ENCODE measurements at regions not wholly inside any gene's neighbourhood (a gene's known extent, or its start where the extent isn't known, plus 50 kb on each side); places are given as distances from the start of the nearest gene placed in this dataset.

DNA sequence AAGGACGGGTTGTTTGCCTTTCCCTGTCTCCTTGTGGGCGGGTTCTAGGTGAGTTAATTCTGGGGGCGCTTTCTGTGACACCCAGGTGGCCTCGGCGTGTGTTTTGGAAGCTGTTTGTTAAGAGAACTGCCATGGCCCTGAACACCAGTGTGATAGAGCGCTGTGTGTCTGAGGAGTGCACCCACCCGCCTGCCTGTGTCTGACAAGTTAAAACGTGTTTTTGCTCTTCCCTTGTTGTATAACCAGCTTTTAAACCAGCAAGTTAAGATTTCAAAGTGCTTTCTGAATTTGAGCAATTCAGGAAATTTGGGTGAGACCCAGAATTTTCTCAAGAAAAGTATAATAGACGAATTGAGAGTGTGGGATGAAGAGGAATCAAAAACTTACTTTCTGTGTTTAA is 55.2 kb upstream of the HGFAC start:
- ATAC-seq (no peak), DNase-seq (peak in 1 of 3 donors; percentile 43)
- intact Hi-C loops (cut with DNase I) = no loop called here
- Histone ChIP-seq H3K27me3 (no peaks in the 10 kb centered on the region), H3K36me3 (peaks cover 0 to 5% (median 0%) of the 10 kb centered on the region in 4 donors), H3K9me3 (no peaks in the 10 kb centered on the region), H3K4me1 (peaks cover 0 to 12% (median 2%) of the 10 kb centered on the region in 4 donors), H3K4me3 (peak overlapping the region in 1 of 3 donors; percentile 65), H3K27ac (peak overlapping the region; percentile 81 to 90 (median 87))
- 49% methylated on average over 5 of the region's 9 CpGs for WGBS (ENCODE audit: insufficient coverage, low coverage, low lambda C conversion rate, missing lambda C conversion rate)
- no peak for TF ChIP-seq POLR2A (IDR thresholded peaks at IDR 0.05)
- TF ChIP-seq, protein P1, sequence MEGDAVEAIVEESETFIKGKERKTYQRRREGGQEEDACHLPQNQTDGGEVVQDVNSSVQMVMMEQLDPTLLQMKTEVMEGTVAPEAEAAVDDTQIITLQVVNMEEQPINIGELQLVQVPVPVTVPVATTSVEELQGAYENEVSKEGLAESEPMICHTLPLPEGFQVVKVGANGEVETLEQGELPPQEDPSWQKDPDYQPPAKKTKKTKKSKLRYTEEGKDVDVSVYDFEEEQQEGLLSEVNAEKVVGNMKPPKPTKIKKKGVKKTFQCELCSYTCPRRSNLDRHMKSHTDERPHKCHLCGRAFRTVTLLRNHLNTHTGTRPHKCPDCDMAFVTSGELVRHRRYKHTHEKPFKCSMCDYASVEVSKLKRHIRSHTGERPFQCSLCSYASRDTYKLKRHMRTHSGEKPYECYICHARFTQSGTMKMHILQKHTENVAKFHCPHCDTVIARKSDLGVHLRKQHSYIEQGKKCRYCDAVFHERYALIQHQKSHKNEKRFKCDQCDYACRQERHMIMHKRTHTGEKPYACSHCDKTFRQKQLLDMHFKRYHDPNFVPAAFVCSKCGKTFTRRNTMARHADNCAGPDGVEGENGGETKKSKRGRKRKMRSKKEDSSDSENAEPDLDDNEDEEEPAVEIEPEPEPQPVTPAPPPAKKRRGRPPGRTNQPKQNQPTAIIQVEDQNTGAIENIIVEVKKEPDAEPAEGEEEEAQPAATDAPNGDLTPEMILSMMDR (IDR thresholded peaks at IDR 0.05) = no peak

DNA sequence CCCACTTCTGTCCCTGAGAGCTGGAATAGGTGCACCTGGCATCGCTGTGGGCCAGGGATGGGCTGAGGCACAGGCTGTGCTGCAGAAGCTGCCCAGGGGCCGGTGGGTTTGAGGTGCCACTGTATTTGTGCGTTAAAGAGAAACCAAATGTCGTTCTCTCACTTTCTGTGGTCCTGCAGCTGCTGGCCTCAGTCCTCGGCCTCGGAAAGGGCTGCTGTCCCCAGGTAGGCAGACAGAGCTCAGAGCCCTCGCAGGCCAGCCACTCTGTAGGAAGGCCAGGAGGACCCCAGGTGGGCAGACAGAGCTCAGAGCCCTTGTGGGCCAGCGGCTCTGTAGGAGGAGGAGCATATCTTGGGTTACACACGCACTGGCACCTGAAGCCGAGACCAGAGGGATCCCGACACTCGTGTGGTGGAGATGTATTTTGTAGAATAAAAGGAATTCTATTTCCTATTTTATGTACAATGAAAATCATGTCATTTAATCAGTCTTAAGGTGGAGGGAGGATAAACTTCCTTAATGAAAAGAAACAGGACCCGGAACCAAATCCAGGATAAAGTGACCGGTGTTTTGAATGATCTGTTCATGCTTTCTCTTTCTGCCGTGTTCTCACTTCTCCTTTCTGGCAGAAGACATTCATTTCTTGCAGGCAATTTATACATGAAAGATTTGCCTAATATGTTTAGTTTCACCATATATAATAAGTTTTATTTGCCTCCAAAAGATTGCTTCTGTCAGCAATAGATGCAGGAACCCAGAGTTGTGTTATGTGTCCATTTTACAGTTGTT is 54.4 kb upstream of the HGFAC start:
- H3K9me3 ChIP-seq = no peaks in the 10 kb centered on the region
- peaks cover 0 to 12% (median 2%) of the 10 kb centered on the region in 4 donors for H3K4me1 ChIP-seq
- ATAC-seq (no peak), DNase-seq (no peak)
- no peaks in the 10 kb centered on the region for H3K27me3 ChIP-seq
- intact Hi-C loops (cut with DNase I) = no loop called here
- H3K27ac ChIP-seq = peak overlapping the region; percentile 18 to 90 (median 81)
- TF ChIP-seq, protein P1 (IDR thresholded peaks at IDR 0.05) = no peak
- TF ChIP-seq POLR2A (IDR thresholded peaks at IDR 0.05) = no peak
- H3K4me3 ChIP-seq = no peak overlapping the region
- WGBS (ENCODE audit: insufficient coverage, low coverage, low lambda C conversion rate, missing lambda C conversion rate) = 67% methylated on average over 13 of the region's 15 CpGs
- H3K36me3 ChIP-seq = peaks cover 0 to 5% (median 0%) of the 10 kb centered on the region in 4 donors

DNA sequence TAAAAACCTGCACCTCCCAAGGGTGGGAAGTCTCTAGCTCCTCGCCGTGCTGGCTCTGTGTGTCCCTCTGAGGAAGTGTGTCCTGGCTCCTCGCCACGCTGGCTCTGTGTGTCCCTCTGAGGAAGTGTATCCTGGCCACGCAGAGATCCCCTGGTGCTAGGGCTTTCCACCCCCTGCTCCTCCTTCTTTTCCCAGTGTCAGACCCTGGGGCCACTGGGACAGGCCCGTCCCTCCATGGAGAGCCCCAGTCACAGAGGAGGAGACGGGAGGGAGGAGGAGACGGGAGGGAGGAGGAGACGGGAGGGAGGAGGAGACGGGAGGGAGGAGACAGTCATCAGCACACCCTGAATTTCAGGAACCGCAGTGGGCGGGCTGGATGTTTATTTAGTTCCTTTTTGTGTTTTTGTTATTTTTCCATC is 53.8 kb upstream of the HGFAC start:
- Histone ChIP-seq H3K36me3 (peaks cover 0 to 5% (median 0%) of the 10 kb centered on the region in 4 donors), H3K4me3 (no peak overlapping the region), H3K9me3 (no peaks in the 10 kb centered on the region), H3K27ac (peak overlapping the region; percentile 55 to 90 (median 81)), H3K4me1 (peaks cover 0 to 12% (median 2%) of the 10 kb centered on the region in 4 donors), H3K27me3 (no peaks in the 10 kb centered on the region)
- TF ChIP-seq, protein P1 (IDR thresholded peaks at IDR 0.05) = no peak
- TF ChIP-seq POLR2A (IDR thresholded peaks at IDR 0.05) = peak; percentile 50
- intact Hi-C loops (cut with DNase I) = no loop called here
- peak; percentile 84 to 90 (median 90) for DNase-seq
- 49% methylated on average over 8 of the region's 12 CpGs for WGBS (ENCODE audit: insufficient coverage, low coverage, low lambda C conversion rate, missing lambda C conversion rate)
- peak; percentile 30 to 72 (median 46) for ATAC-seq

DNA sequence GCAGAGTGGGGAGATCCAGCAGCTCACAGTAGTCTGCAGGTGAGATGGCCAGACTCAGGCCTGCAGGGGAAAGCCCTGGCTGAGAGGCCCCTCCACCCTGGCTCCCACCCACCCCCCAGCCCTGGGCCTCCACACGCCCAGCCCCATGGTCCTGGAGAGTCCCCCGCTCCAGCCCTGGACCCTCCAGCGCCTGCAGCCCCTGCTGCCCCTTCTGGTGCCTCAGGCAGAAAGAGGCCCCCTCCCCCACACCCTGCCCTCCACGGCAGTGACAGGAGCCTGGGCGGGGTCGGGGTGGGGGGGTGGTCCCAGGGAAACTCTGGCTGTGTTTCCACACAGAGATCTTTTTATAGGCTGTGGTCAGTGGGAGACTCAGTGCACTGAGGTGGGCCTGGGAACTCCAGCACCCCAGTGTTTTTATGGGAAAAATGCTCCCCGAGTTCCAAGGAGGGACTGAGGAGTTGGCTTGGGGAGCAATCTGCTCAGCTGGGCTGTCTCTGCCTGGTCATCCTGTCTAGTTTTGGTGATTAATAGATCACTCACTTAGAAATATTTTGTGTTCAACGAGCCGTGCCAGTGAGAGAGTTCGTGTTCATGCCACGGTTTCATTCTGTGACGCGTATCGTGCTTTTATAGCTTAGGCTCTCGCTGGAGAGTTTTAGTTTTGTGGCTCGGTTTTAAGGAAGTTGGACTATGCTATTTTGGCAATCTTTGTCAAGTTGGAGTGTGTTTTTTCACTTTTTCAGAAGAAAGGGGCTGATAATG is 53.1 kb upstream of the HGFAC start:
- Histone ChIP-seq H3K4me1 (peaks cover 0 to 12% (median 2%) of the 10 kb centered on the region in 4 donors), H3K4me3 (no peak overlapping the region), H3K9me3 (no peaks in the 10 kb centered on the region), H3K27me3 (no peaks in the 10 kb centered on the region), H3K36me3 (peaks cover 0 to 5% (median 0%) of the 10 kb centered on the region in 4 donors), H3K27ac (peak overlapping the region; percentile 55 to 90 (median 81))
- WGBS (ENCODE audit: insufficient coverage, low coverage, low lambda C conversion rate, missing lambda C conversion rate) = 54% methylated on average over 9 of the region's 16 CpGs
- no peak for ATAC-seq
- intact Hi-C loops (cut with DNase I) = no loop called here
- DNase-seq = no peak
- TF ChIP-seq, protein P1 (IDR thresholded peaks at IDR 0.05) = no peak
- TF ChIP-seq POLR2A (IDR thresholded peaks at IDR 0.05) = no peak

All from right lobe of liver (tissue), 6 donors.